AG20443 (cell line): ENCODE measurements at regions not wholly inside any gene's neighbourhood (a gene's known extent, or its start where the extent isn't known, plus 50 kb on each side); places are given as distances from the start of the nearest gene placed in this dataset.

Source experiments
- DNase-seq: peaks from one replicate; pipeline ENCODE4 v3.0.0; 2012; ENCODE audit warnings: low spot score, mixed read lengths

DNA sequence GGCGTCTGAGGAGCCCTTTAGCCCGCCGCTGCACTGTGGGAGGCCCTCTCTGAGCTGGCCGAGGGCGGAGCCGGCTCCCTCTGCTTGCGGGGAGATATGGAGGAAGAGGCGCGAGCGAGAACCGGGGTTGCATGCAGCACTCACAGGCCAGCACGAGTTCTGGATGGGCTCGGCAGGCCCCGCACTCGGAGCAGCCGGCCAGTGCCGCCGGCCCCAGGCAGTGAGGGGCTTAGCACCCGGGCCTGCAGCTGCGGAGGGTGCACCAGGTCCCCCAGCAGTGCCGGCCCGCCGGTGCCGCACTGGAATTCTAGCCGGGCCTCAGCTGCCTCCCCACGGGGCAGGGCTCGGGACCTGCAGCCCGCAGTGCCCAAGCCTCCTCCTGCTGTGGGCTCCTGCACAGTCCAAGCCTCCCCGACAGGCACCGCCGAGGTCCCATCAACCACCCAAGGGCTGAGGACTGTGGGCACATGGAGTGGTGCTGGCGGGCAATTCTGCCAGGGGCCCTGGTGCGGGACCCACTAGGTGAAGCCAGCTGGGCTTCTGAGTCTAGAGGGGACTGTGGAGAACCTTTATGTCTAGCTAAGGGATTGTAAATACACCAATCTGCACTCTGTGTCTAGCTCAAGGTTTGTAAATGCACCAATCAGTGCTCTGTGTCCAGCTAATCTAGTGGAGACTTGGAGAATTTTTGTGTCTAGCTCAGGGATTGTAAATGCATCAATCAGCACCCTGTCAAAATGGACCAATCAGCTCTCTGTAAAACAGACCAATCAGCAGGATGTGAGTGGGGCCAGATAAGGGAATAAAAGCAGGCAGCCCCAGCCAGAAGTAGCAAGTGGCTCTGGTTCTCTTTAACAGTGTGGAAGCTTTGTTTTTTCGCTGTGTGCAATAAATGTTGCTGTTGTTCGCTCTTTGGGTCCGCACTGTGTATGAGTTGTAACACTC lies 329.7 kb upstream of the JARID2 start:
- no peak for DNase-seq

GRCh38 chr6:14917109-14917910 lies 328.6 kb upstream of the JARID2 start:
- peak; percentile 44 for DNase-seq

- no peak for DNase-seq
Observed at GRCh38 chr6:14918200-14918907, 327.5 kb upstream of the JARID2 start.

DNA sequence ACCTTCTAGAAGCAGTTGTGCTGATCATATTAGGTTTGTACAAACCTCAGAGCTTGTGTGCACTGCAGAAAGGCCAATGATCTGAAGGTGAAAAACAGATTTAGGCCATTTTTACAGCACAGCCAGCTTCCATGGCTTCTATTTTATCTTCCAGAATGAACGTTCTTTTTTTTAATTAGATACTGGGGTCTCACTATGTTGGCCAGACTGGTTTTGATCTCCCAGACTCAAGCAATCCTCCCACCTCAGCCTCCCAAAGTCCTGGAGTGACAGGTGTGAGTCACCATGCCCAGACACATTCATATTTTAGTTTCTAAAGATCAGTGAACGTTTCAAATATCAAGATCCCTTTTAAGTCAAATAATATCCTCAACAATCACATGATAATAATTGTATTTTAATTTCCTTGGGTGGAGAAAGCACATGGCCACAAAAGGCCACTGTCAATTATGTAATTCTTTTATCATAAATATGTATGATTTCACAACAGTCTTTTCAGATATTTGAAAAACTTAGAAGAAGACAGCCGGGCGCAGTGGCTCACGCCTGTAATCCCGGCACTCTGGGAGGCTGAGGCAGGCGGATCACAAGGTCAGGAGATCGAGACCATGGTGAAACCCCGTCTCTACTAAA lies 326.7 kb upstream of the JARID2 start:
- DNase-seq, result no peak

GRCh38 chr6:14920276-14920675 lies 325.6 kb upstream of the JARID2 start:
- no peak for DNase-seq

DNA sequence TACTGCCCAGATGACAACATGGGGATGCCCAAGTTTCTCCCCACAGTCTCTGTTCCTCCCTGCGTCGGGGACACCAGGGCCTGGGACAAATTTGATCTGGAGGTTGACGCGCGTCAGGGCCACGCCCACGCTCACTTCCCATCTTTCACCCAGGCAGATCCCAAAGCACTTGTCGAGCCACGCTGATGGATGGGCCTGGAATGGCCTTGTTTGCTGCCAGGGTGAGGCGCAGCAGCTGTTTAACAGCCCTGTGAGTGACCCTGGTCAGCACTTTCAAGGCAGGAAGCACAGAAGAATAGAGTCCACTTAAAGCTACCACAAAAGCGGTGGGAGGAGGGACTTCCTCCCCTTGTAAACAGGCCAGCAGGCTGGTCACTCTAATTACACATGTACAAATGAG lies 324.7 kb upstream of the JARID2 start:
- no peak for DNase-seq

DNA sequence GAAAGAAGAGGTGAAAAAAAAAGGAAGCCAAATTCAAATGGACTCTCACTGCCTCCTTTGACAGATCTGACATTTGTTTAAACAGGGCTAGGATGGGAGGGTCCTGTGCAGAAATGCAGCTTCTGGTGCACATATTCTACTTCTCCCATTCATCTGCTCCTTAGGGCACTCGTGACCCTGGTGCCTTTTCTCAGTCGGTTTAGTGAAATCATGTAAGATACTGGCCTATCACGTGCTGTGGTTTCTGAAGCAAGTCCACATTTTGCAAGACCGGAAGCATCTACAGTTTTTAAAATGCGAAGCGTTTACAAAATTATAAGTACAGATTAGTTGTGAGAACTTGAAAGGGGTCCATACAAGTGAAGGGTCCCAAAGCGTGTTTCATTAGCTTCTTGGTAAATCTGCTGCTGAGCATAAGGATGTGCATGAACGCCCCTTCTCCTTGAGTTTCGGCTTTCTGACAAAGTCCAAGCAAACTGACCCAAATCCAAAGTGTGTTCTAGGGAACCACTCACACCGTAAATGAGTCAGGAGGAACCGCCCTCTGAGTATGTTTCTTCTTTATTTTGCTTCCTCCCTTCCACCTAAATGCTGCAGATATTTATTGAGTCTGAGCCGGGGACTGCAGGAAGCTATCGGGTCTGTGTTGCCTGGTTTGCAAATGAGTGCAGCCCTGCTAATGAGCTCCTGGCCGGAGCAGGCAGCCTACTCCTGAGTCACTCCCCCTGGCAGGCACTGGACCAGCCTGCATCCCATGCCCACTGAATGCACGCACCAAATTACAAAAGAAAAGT lies 323.8 kb upstream of the JARID2 start:
- DNase-seq, result peak; percentile 53

GRCh38 chr6:14922706-14923460 lies 323.0 kb upstream of the JARID2 start:
- no peak for DNase-seq

GRCh38 chr6:14924126-14925024 lies 321.5 kb upstream of the JARID2 start:
- no peak for DNase-seq

DNA sequence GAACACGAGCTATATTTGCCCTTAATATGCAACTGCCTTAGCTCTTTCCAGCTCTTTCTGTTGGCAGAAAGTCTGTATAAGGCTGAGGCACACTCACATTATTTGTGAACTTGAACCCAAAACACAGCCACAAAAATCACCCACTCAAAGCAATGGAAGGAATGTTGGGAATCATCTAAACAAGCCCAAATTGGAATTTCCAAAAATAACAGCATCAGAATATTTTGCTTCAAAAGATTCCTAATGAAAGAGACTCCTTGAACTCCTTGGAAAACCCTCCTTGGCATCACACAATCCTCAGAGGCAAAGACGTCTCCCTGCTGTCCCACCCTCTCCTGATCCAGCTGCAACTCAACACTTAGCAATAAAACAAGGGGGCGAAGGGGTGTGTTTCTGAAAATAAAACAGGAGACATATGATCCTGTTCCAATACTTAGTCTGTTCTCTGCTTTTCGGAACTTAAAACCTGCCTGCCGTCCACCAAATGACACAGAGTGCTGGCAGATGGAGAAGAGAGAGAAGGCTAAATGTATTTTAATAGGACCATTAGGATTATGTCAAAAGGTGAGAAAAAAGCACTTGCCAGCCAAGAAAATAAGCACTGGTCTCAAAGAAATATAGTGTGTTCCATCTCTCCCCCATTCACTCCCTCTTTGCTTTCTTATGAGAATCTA lies 320.7 kb upstream of the JARID2 start:
- DNase-seq, result no peak

- DNase-seq, result no peak
Observed at GRCh38 chr6:14925699-14926026, 320.2 kb upstream of the JARID2 start.

DNA sequence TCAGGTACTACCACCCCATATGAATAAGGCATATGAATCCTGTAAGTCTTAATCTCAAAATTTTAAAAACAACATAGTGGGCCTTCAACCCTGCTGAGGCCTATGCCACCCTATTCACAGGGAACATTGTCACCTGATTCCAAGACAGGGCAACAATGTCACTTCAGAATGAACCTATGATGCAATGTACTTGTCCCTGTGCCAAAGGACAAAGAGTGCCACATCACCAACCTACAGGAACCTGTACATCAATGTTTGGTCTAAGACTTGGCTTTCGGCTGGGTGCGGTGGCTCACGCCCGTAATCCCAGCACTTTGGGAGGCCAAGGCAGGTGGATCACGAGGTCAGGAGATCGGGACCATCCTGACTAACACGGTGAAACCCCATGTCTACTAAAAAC lies 318.5 kb upstream of the JARID2 start:
- DNase-seq, result no peak

DNA sequence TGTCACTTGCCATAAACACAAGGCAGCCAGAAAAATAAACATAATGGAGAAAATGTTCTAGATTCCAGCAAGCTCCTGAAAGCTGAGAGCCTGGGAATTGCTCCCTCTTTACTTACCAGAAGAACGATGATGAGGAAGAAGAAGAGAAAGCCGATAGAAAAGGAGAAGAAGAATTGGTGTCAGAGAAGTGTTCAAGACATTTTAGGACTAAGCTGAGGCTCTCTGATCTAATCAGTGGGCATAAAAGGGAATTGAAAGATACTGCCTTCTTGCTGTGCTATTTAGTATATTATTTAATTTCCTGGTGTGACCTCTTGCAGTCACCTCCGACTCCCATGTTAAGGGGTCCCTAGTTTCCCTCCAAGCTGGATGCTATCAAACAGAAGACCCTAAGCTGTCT lies 316.6 kb upstream of the JARID2 start:
- no peak for DNase-seq

DNA sequence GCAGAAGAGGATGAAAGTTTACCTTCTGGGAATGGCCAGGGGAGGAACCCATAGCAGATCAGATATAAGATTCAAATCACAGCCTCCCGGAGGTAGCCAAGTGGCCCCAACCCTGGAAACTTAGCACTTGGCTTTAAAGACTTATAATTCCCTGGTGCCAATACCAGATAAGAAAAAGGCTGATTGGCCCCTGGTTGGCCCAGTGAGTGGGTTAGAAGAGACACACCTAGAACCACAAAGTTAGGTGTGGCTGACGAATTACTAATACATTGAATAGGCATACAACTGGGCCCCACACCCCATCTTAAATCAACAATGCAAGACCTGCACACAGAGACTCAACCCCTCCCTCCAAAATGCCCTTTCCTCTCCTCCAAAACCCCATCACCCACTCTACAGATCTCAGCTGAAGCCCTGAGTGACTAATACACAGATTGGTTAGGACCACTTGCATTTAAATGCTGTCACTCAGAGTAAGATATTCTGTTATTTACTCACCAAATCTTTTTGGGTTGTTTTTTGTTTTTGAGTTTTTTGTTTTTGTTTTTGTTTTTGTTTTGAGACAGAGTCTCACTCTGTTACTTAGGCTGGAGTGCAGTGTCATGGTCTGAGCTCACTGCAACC lies 315.4 kb upstream of the JARID2 start:
- no peak for DNase-seq

- no peak for DNase-seq
Observed at GRCh38 chr6:14932485-14933182, 313.2 kb upstream of the JARID2 start.

DNA sequence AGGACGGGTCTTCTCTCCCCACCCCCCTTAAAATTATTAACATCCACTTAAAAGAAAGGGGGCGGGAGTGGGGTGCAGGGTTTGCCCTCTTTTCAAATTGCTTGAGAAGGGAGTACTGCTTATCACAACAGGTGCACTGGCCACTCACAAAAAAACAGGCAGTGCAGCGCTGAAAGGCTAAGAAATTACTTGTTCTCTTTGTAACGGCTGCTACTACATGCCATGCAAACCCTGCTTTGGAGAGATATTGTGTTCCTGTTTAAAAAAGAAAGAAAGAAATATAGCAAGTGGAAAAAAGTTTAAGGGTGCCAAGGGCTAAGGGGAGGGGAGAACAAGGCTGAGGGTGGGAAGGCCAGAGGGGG lies 312.7 kb upstream of the JARID2 start:
- DNase-seq, result no peak

- no peak for DNase-seq
Observed at GRCh38 chr6:14934013-14934412, 311.9 kb upstream of the JARID2 start.

DNA sequence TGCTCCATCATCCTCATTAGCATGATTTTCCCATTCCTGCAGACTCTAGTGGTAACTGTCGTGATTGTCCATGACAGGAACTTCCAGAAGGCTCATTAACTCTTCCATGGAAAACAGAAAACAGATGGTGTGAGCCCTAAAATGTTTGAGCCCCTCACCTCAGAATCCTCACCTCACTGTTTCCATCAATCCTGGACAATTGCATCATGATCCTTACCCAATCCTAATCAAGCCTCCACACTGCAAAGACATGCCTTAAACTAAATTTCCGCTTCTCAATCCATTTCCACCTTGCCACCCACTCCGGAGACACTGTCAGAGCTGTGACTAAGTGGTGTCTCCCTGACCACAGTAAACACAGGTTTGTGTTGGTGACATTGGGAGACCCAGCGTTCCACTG lies 311.0 kb upstream of the JARID2 start:
- DNase-seq, result no peak
